ENCODE measurements at regions not wholly inside any gene's neighbourhood (a gene's known extent, or its start where the extent isn't known, plus 50 kb on each side); places are given as distances from the start of the nearest gene placed in this dataset.
A peak's percentile ranks its signal among the peaks of the same experiment; 100 is the strongest.
"Not testable (repeated sequence)": the region's sequence is repeated elsewhere in the genome, so short reads cannot be mapped to it uniquely, and the experiment has no call there.

- in situ Hi-C loops (cut with MboI), result no loop called here
- 50% methylated on average over 1 of the region's 1 CpG for WGBS (ENCODE audit: insufficient coverage, low coverage, missing lambda C conversion rate)
- H4K20me1 ChIP-seq (replicated peaks; ENCODE audit: control insufficient read depth, insufficient read depth, low read length), result no peaks in the 10 kb centered on the region
- no peak overlapping the region for H3K9ac ChIP-seq (ENCODE audit: insufficient read depth in 1 of 2, low read depth in 2 of 2, low read length in 2 of 2)
- intact Hi-C loops (cut with micrococcal nuclease), result no loop called here
- TF ChIP-seq TAL1 (IDR thresholded peaks at IDR 0.05) (peak; percentile 58), MAZ (CRISPR knock-in tag; conservative IDR thresholded peaks at IDR 0.05 in 1 of 2, IDR thresholded peaks at IDR 0.05 in 1 of 2) (no peak), TEAD4 (IDR thresholded peaks at IDR 0.05; ENCODE audit: low read length) (peak; percentile 66), TEAD4 (CRISPR knock-in tag; IDR thresholded peaks at IDR 0.05; ENCODE audit: borderline replicate concordance) (no peak), NCOR1 (IDR thresholded peaks at IDR 0.05) (peak; percentile 9; the same call in 1 of the 2 replicates), CBFA2T3 (IDR thresholded peaks at IDR 0.05) (peak; percentile 67), CBFA2T2 (conservative IDR thresholded peaks at IDR 0.05) (peak; percentile 19; the same call in 1 of the 2 replicates), ZNF639 (CRISPR knock-in tag; conservative IDR thresholded peaks at IDR 0.05 in 1 of 2, IDR thresholded peaks at IDR 0.05 in 1 of 2) (no peak), POLR2G (IDR thresholded peaks at IDR 0.05; ENCODE audit: low read depth, low read length) (no peak), CCNT2 (IDR thresholded peaks at IDR 0.05; ENCODE audit: borderline replicate concordance, extremely low read depth, insufficient read length, low read depth, low read length) (no peak), VEZF1 (CRISPR knock-in tag; IDR thresholded peaks at IDR 0.05) (no peak), TAF7 (tag; IDR thresholded peaks at IDR 0.05) (no peak)
- POLR2A ChIA-PET, result no interaction called here
- no peak for DNase-seq (ENCODE audit: extremely low read depth in 1 of 4, low spot score in 3 of 4)
- H3K9me1 ChIP-seq (ENCODE audit: control insufficient read depth, insufficient read depth, low read length), result no peaks in the 10 kb centered on the region
- H3K4me3 ChIP-seq, result no peak overlapping the region
- H3K79me2 ChIP-seq (ENCODE audit: control insufficient read depth, insufficient read depth, low read length), result no peaks in the 10 kb centered on the region
- no peaks in the 10 kb centered on the region for H3K9me3 ChIP-seq (replicated peaks; ENCODE audit: control insufficient read depth, insufficient read depth, low read depth, low read length)
- no peak overlapping the region for H3K4me2 ChIP-seq (ENCODE audit: insufficient read depth, low read length)
- H2AFZ ChIP-seq (ENCODE audit: low read depth, low read length), result no peak overlapping the region
- H3K27me3 ChIP-seq (ENCODE audit: control insufficient read depth in 2 of 2, insufficient read depth in 2 of 2, low read length in 2 of 2), result no peaks in the 10 kb centered on the region
- H3K4me1 ChIP-seq (replicated peaks in 1 of 2; ENCODE audit: control insufficient read depth in 2 of 2, insufficient read depth in 2 of 2, low read length in 2 of 2), result no peaks in the 10 kb centered on the region
- H3K36me3 ChIP-seq (ENCODE audit: control insufficient read depth, insufficient read depth, low read length), result no peaks in the 10 kb centered on the region
- no peak for FAIRE-seq
- no peak for ATAC-seq
- CTCF ChIA-PET (ENCODE audit: low intra/inter-chr PET ratio), result no interaction called here
- no peak overlapping the region for H3K27ac ChIP-seq (ENCODE audit: extremely low read depth, low read depth, low read length)
- BruUV-seq (replicated peaks), result no TSS peak
Measured at GRCh38 chr12:102294568-102294967, 96.9 kb upstream of the PMCH start.

GRCh38 chr12:102291498-102292440, 94.1 kb upstream of the PMCH start:
- DNase-seq (ENCODE audit: extremely low read depth in 1 of 4, low spot score in 3 of 4); in situ Hi-C loops (cut with MboI); H3K4me3 ChIP-seq; H3K27ac ChIP-seq (ENCODE audit: extremely low read depth, low read depth, low read length); H3K4me2 ChIP-seq (ENCODE audit: insufficient read depth, low read length); H3K9ac ChIP-seq (ENCODE audit: insufficient read depth in 1 of 2, low read depth in 2 of 2, low read length in 2 of 2); H3K4me1 ChIP-seq (replicated peaks in 1 of 2; ENCODE audit: control insufficient read depth in 2 of 2, insufficient read depth in 2 of 2, low read length in 2 of 2); BruUV-seq (replicated peaks); H3K9me3 ChIP-seq (replicated peaks; ENCODE audit: control insufficient read depth, insufficient read depth, low read depth, low read length); H4K20me1 ChIP-seq (replicated peaks; ENCODE audit: control insufficient read depth, insufficient read depth, low read length); H3K9me1 ChIP-seq (ENCODE audit: control insufficient read depth, insufficient read depth, low read length); CTCF ChIA-PET (ENCODE audit: low intra/inter-chr PET ratio); intact Hi-C loops (cut with micrococcal nuclease); FAIRE-seq; H3K79me2 ChIP-seq (ENCODE audit: control insufficient read depth, insufficient read depth, low read length); H3K27me3 ChIP-seq (ENCODE audit: control insufficient read depth in 2 of 2, insufficient read depth in 2 of 2, low read length in 2 of 2); H3K36me3 ChIP-seq (ENCODE audit: control insufficient read depth, insufficient read depth, low read length): not testable (repeated sequence)
- WGBS (ENCODE audit: insufficient coverage, low coverage, missing lambda C conversion rate), result 28% methylated on average over 8 of the region's 8 CpGs
- POLR2A ChIA-PET, result interaction anchor here (0.8 kb wide), 1 partner anchor 35 kb away, joined by 3 read pairs; no protein-coding TSS in a partner anchor
- ATAC-seq, result peak; percentile 51; the same call in 2 of the 3 replicates
- H2AFZ ChIP-seq (ENCODE audit: low read depth, low read length), result 0 out of 2 replicates have a peak overlapping the region, but pooled peaks have one; percentile 40
